Nephron progenitor cell (in vitro differentiated cells): ENCODE measurements at regions not wholly inside any gene's neighbourhood (a gene's known extent, or its start where the extent isn't known, plus 50 kb on each side); places are given as distances from the start of the nearest gene placed in this dataset.

Experiments used
- DNase-seq: peaks from one replicate; pipeline ENCODE4 v3.0.0; 2021
- H3K27ac Mint-ChIP-seq: 2 replicates; pipeline ENCODE4 v1.8.0; 2021; ENCODE audit warnings: mild to moderate bottlenecking, moderate library complexity, mixed read lengths
- H3K27me3 Mint-ChIP-seq: 2 replicates; pipeline ENCODE4 v1.8.0; 2021; ENCODE audit warnings: mild to moderate bottlenecking, low read depth, mixed read lengths; ENCODE audit not compliant: poor library complexity
- H3K36me3 Mint-ChIP-seq: 2 replicates; pipeline ENCODE4 v1.8.0; 2021; ENCODE audit warnings: low read depth, mixed read lengths
- H3K4me1 Mint-ChIP-seq: 2 replicates; pipeline ENCODE4 v1.8.0; 2021; ENCODE audit warnings: mixed read lengths
- H3K4me3 Mint-ChIP-seq: 2 replicates; pipeline ENCODE4 v1.8.0; 2021; ENCODE audit warnings: mild to moderate bottlenecking, moderate library complexity, mixed read lengths
- H3K9me3 Mint-ChIP-seq: 2 replicates; pipeline ENCODE4 v1.8.0; 2021; ENCODE audit warnings: mild to moderate bottlenecking, moderate library complexity, mixed read lengths
- CTCF ChIP-seq: fragments of 200-600 bp; sonication (generic); IDR thresholded peaks from 2 replicates; pipeline ENCODE4 v1.5.0; 2021; ENCODE audit warnings: antibody characterized with exemption

DNA sequence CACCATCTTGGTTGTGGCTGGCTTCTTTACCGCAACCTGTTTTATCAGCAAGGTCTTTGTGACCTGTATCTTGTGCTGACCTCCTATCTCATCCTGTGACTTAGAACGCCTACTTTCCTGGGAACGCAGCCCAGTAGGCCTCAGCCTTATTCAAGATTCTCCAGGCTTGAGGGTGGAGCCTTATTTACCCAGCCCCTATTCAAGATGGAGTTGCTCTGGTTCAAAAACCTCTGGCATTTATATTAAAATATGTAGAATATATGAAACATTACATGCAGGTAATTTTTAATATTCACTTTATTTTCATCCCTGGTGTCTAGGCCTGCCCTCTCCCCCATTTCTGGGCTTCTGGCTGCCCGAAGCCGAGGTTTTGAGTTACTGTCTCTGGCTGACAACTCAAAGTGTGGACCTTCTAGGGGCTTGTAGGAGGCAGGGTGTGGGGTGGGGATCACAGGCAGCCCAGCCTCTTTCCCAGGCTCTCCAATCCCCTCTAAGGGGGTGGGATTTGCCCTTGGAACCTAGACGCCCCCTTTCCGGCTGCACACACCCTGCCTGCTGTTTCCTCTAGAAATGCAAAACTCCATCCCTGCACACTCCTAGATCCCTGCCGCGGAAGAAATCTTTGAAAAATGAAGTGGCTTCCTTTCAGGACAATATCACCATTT lies 152.0 kb downstream of the KCNJ12 start:
- Mint-ChIP-seq H3K36me3 (no peaks in the 10 kb centered on the region), H3K4me3 (no peak overlapping the region), H3K9me3 (peaks cover 18% of the 10 kb centered on the region), H3K27ac (no peak overlapping the region), H3K4me1 (peaks cover 5% of the 10 kb centered on the region), H3K27me3 (peaks cover 7% of the 10 kb centered on the region)
- no peak for DNase-seq
- TF ChIP-seq CTCF: no peak

GRCh38 chr17:21530311-21530710 lies 154.2 kb downstream of the KCNJ12 start:
- TF ChIP-seq CTCF: no peak
- no peak overlapping the region for H3K27ac Mint-ChIP-seq
- no peaks in the 10 kb centered on the region for H3K4me1 Mint-ChIP-seq
- peaks cover 27% of the 10 kb centered on the region for H3K9me3 Mint-ChIP-seq
- no peaks in the 10 kb centered on the region for H3K36me3 Mint-ChIP-seq
- H3K27me3 Mint-ChIP-seq: peaks cover 2% of the 10 kb centered on the region
- DNase-seq: no peak
- no peak overlapping the region for H3K4me3 Mint-ChIP-seq

DNA sequence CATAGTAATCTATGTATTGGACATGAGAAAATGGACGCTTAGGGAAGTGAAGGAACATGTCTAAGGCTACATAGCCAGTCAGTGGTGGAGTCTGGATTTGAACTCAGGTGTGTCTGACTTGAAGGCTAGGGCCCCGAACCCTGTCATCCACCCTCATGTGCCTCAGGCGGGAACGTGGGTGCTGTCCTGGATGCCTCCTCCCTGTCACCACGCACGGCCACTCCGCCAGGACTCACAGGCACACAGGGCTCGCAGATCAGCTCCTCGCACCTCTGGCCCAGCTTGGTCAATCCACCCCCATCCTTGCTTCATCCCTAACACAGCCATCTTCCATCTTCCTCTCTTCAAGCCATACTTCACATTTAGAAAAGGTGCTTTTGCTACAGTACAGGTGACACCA lies 154.7 kb downstream of the KCNJ12 start:
- no peak for TF ChIP-seq CTCF
- no peak for DNase-seq
- no peak overlapping the region for H3K27ac Mint-ChIP-seq
- no peaks in the 10 kb centered on the region for H3K36me3 Mint-ChIP-seq
- H3K4me1 Mint-ChIP-seq: no peaks in the 10 kb centered on the region
- peaks cover 1% of the 10 kb centered on the region for H3K27me3 Mint-ChIP-seq
- H3K4me3 Mint-ChIP-seq: no peak overlapping the region
- H3K9me3 Mint-ChIP-seq: peaks cover 30% of the 10 kb centered on the region

DNA sequence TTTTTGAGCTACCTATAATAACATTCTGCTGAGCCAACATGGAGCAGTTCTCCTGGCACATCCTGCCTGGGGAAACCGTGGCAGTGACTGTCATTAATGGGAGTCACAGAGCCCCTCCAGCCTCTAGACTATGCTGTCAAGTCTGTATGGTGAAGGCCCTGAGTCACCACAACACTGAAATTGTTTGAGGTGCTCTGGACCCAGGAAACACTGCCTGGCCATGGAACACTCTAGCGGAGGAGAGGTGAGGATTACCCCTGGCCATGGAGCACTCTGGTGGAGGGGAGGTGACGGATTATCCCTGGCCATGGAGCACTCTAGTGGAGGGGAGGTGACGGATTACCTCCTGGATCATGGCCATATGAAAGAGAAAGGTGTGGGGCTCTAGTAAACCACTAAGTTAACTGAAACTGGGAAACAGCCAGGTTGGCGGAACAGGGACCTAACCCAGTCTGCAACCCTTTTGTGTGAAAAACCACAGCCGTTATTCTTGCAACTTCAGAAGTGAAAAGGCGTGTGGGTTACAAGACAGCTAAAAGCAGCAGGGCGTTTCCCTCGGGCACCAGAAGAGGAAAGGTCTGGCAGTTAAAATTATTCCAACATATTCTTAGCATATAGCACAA lies 156.7 kb downstream of the KCNJ12 start:
- peaks cover 12% of the 10 kb centered on the region for H3K36me3 Mint-ChIP-seq
- no peaks in the 10 kb centered on the region for H3K4me1 Mint-ChIP-seq
- no peak for DNase-seq
- H3K4me3 Mint-ChIP-seq: no peak overlapping the region
- no peak for TF ChIP-seq CTCF
- H3K27ac Mint-ChIP-seq: no peak overlapping the region
- H3K27me3 Mint-ChIP-seq: no peaks in the 10 kb centered on the region
- peaks cover 50% of the 10 kb centered on the region for H3K9me3 Mint-ChIP-seq

DNA sequence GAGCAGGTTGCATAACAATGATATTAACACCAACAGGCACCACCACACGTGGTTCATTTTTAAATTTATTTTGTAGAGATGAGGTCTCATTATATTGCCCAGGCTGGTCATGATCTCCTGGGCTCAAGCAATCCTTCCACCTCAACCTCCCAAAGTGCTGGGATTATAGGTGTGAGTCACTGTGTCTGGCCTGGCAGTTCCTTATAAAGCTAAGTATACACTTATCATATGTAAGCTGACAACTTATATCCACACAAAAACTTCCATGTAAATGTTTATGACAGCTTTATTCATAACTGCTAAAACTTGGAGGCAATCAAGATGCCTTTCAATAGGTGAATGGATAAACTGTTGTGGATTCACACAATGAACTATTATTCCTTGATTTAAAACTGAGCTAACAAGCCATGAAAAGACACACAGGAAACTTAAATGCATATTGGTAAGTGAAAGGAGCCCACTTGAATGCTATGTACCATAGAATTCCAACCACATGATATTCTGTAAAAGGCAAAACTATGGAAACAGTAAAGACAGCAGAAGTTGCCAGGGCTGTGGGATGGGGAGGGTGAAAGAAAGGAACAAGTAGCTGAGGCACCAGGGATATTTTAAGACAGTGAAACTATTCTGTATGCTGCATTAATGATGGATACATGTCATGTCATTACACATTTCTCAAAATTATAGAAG lies 156.5 kb upstream of the KCNJ18 start:
- H3K4me1 Mint-ChIP-seq: no peaks in the 10 kb centered on the region
- DNase-seq: no peak
- no peak overlapping the region for H3K4me3 Mint-ChIP-seq
- no peak overlapping the region for H3K27ac Mint-ChIP-seq
- no peaks in the 10 kb centered on the region for H3K27me3 Mint-ChIP-seq
- peaks cover 30% of the 10 kb centered on the region for H3K36me3 Mint-ChIP-seq
- TF ChIP-seq CTCF: no peak
- H3K9me3 Mint-ChIP-seq: peaks cover 62% of the 10 kb centered on the region
